ENCODE measurements at regions not wholly inside any gene's neighbourhood (a gene's known extent, or its start where the extent isn't known, plus 50 kb on each side); places are given as distances from the start of the nearest gene placed in this dataset.

DNA sequence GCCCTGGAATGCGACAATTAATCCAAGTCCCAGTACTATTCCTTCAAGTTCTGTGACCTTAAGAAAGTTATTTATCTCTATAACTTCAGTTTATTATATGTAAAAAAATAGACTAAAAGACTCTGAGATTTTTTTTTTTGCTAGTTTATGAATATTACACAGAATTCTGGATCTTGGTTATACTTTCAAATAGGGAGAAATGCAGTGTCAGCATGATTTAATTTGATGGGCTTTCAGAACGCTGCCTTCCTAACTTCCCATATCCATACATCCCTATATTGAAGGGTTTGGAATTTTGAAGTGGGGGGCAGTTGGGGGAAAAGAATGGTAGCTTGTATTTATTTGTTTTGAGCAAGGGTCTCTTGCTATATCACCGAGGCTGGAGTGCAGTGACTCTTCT, 98.4 kb upstream of the MEGF10 start:
- no peak for TF ChIP-seq POLR2A (IDR thresholded peaks at IDR 0.05)
- TF ChIP-seq, protein P1, sequence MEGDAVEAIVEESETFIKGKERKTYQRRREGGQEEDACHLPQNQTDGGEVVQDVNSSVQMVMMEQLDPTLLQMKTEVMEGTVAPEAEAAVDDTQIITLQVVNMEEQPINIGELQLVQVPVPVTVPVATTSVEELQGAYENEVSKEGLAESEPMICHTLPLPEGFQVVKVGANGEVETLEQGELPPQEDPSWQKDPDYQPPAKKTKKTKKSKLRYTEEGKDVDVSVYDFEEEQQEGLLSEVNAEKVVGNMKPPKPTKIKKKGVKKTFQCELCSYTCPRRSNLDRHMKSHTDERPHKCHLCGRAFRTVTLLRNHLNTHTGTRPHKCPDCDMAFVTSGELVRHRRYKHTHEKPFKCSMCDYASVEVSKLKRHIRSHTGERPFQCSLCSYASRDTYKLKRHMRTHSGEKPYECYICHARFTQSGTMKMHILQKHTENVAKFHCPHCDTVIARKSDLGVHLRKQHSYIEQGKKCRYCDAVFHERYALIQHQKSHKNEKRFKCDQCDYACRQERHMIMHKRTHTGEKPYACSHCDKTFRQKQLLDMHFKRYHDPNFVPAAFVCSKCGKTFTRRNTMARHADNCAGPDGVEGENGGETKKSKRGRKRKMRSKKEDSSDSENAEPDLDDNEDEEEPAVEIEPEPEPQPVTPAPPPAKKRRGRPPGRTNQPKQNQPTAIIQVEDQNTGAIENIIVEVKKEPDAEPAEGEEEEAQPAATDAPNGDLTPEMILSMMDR (IDR thresholded peaks at IDR 0.05), result no peak

All from testis (tissue), 2 donors.